ENCODE measurements at regions not wholly inside any gene's neighbourhood (a gene's known extent, or its start where the extent isn't known, plus 50 kb on each side); places are given as distances from the start of the nearest gene placed in this dataset.

DNA sequence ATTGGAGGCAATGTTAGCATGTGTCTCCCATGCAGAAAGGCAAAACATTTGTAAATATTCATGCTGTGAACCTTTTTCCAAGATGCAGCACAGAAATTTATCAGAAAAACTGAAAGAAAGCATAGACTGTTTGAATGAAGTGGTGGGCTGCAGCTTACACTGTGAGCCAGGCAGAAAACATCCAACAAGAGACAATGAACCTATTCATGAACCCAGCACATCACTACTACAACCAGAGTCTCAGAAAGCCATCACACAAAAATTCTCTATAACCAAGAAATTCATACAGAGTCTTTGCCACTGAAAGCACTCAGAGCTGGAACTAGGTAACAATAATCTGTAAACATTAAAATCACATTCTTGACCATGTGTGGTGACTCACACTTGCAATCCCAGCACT, 448.9 kb downstream of the UQCRFS1 start:
- TF ChIP-seq, protein P1, sequence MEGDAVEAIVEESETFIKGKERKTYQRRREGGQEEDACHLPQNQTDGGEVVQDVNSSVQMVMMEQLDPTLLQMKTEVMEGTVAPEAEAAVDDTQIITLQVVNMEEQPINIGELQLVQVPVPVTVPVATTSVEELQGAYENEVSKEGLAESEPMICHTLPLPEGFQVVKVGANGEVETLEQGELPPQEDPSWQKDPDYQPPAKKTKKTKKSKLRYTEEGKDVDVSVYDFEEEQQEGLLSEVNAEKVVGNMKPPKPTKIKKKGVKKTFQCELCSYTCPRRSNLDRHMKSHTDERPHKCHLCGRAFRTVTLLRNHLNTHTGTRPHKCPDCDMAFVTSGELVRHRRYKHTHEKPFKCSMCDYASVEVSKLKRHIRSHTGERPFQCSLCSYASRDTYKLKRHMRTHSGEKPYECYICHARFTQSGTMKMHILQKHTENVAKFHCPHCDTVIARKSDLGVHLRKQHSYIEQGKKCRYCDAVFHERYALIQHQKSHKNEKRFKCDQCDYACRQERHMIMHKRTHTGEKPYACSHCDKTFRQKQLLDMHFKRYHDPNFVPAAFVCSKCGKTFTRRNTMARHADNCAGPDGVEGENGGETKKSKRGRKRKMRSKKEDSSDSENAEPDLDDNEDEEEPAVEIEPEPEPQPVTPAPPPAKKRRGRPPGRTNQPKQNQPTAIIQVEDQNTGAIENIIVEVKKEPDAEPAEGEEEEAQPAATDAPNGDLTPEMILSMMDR (IDR thresholded peaks at IDR 0.05 in 8 of 11, conservative IDR thresholded peaks at IDR 0.05 in 3 of 11), result no peak
- no peak for TF ChIP-seq POLR2A (IDR thresholded peaks at IDR 0.05)
- no peak for TF ChIP-seq POLR2AphosphoS5 (IDR thresholded peaks at IDR 0.05)

Data from spleen (tissue), 7 donors.